BE2C (cell line): ENCODE measurements at regions not wholly inside any gene's neighbourhood (a gene's known extent, or its start where the extent isn't known, plus 50 kb on each side); places are given as distances from the start of the nearest gene placed in this dataset.

Experiments used
- DNase-seq: peaks from one replicate; pipeline ENCODE4 v3.0.0-alpha.2; 2020
- H3K27me3 ChIP-seq: fragments of 250-450 bp; sonication (Bioruptor Pico); 2 replicates; pipeline ENCODE4 v1.5.1; 2020; ENCODE audit warnings: mild to moderate bottlenecking
- H3K36me3 ChIP-seq: fragments of 250-450 bp; sonication (Bioruptor Pico); 2 replicates; pipeline ENCODE4 v1.5.1; 2020; ENCODE audit warnings: mild to moderate bottlenecking
- H3K4me1 ChIP-seq: fragments of 250-450 bp; sonication (Bioruptor Pico); 2 replicates; pipeline ENCODE4 v1.5.1; 2020
- H3K4me3 ChIP-seq: 2 replicates; pipeline ENCODE4 v1.5.1; 2011; ENCODE audit warnings: low read depth, low read length
- H3K9me3 ChIP-seq: fragments of 250-450 bp; sonication (Bioruptor Pico); 2 replicates; pipeline ENCODE4 v1.5.1; 2020
- TF ChIP-seq, protein P1 (sequence below): IDR thresholded peaks from 2 replicates; pipeline ENCODE4 v1.5.1; 2012; ENCODE audit warnings: mild to moderate bottlenecking, low read depth, low read length

DNA sequence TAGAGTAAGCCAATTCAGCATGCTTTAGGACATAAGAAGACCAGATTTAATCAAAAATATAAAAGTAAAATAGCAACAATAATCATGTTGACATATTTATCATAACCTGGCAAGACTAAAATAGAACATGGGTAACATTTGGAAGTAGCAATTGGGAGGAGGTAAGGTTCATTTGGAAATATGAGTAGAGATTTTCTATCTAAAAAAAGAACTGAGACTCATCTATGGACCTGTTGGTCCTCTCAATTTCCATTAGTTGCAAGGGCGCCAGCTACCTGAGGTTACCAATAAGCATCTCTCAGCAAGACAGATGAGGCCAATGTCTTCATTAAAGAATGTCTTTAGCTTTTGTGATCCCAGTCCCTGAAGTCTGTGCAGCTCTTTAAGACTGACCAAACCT, 196.0 kb downstream of the IRS1 start:
- Histone ChIP-seq H3K36me3 (no peaks in the 10 kb centered on the region), H3K27me3 (no peaks in the 10 kb centered on the region; the same call in 1 of the 2 replicates), H3K9me3 (no peaks in the 10 kb centered on the region), H3K4me3 (no peak overlapping the region), H3K4me1 (no peaks in the 10 kb centered on the region)
- TF ChIP-seq, protein P1, sequence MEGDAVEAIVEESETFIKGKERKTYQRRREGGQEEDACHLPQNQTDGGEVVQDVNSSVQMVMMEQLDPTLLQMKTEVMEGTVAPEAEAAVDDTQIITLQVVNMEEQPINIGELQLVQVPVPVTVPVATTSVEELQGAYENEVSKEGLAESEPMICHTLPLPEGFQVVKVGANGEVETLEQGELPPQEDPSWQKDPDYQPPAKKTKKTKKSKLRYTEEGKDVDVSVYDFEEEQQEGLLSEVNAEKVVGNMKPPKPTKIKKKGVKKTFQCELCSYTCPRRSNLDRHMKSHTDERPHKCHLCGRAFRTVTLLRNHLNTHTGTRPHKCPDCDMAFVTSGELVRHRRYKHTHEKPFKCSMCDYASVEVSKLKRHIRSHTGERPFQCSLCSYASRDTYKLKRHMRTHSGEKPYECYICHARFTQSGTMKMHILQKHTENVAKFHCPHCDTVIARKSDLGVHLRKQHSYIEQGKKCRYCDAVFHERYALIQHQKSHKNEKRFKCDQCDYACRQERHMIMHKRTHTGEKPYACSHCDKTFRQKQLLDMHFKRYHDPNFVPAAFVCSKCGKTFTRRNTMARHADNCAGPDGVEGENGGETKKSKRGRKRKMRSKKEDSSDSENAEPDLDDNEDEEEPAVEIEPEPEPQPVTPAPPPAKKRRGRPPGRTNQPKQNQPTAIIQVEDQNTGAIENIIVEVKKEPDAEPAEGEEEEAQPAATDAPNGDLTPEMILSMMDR: no peak
- no peak for DNase-seq

DNA sequence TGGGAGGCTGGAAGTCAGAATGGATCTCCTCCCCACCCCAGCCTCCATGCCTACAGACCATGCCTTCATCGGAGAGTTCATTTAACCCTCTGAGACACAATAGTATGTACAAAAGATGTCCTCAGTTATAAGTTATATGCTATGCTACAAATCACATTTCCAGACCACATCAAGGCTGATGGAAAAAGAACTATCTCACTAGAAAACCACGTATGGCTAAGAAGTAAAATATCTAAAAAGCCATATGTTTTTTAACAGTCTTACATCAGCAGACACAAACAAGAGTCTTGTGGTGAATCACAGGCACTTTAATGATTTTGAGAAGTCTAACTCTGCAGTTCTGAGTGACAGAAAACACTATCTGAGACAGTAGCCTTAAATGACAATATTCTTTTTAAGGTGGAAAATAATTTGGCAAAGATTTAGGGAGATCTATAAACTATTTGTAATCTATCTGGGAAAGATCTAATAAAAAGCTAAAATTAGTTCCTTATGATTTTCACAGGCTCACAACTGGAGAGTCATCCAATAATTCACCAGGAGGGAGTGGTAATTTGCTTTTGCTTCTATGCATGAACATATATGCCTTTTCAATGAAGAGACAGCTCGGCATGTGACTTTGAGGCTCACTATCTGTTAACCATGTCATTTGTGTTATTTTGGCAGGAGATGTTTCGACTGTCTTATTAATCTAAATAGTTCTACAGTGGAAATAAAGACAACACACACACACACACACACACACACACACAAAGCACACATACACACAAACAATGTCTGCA, 197.5 kb downstream of the IRS1 start:
- no peaks in the 10 kb centered on the region for H3K9me3 ChIP-seq
- TF ChIP-seq, protein P1: no peak
- H3K36me3 ChIP-seq: no peaks in the 10 kb centered on the region
- no peak overlapping the region for H3K4me3 ChIP-seq
- DNase-seq: no peak
- no peaks in the 10 kb centered on the region for H3K27me3 ChIP-seq
- H3K4me1 ChIP-seq: no peaks in the 10 kb centered on the region

DNA sequence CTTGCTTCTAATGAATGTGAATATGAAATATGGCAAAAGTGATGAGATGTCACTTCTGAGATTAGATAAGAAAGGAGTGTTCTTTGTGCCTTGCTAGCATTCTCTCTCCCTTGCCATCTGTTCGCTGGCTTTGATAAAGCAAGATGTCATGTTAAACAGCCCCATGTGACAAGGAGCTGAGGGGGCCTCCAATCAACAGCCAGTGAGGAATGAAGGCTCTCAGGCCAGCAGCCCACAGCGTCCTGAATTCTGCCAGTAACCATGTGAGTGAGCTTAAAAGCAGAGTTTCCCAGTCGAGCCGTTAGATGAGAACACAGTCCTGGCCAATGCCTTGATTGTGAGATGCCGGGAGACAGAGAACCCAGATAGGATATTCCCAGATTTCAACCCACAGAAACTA, 198.8 kb downstream of the IRS1 start:
- no peak overlapping the region for H3K4me3 ChIP-seq
- no peaks in the 10 kb centered on the region for H3K36me3 ChIP-seq
- H3K27me3 ChIP-seq: no peaks in the 10 kb centered on the region
- no peaks in the 10 kb centered on the region for H3K4me1 ChIP-seq
- DNase-seq: no peak
- TF ChIP-seq, protein P1: no peak
- no peaks in the 10 kb centered on the region for H3K9me3 ChIP-seq

DNA sequence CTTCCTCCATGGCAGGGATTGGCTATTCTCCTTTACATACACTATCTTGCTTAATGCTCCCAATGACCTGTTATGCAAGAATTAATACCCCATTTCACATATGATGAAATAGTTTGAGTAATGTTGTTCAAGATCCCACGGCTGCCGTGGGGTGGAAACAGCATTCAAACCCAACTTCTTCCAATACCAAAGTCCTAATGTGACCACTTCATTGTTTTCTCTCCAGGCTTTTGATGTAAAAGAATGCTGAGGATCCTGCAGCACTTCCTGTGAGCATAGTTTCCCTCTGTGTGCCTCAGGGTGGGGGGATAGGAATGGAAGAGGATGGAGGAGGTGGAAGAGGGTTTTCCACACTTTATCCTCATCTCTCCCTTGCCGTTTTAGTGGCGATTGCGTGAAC, 199.4 kb downstream of the IRS1 start:
- Histone ChIP-seq H3K4me3 (no peak overlapping the region), H3K27me3 (no peaks in the 10 kb centered on the region), H3K9me3 (no peaks in the 10 kb centered on the region), H3K4me1 (no peaks in the 10 kb centered on the region), H3K36me3 (no peaks in the 10 kb centered on the region)
- TF ChIP-seq, protein P1: no peak
- no peak for DNase-seq

DNA sequence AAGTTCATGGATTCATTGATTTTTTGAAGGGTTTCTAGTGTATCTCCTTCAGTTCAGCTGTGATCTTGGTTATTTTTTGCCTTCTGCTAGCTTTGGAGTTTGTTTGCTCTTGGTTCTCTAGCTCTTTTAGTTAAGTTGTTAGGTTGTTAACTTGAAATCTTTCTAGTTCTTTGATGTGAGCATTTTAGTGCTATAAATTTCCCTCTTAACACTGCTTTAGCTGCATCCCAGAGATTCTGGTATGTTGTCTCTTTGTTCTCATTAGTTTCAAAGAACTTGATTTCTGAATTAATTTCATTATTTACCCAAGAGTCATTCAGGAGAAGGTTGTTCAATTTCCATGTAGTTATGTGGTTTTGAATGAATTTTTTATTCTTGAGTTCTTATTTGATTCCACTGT, 210.6 kb downstream of the IRS1 start:
- H3K36me3 ChIP-seq: no peaks in the 10 kb centered on the region
- no peak overlapping the region for H3K4me3 ChIP-seq
- H3K27me3 ChIP-seq: no peaks in the 10 kb centered on the region
- H3K9me3 ChIP-seq: no peaks in the 10 kb centered on the region
- no peak for DNase-seq
- TF ChIP-seq, protein P1: no peak
- no peaks in the 10 kb centered on the region for H3K4me1 ChIP-seq

DNA sequence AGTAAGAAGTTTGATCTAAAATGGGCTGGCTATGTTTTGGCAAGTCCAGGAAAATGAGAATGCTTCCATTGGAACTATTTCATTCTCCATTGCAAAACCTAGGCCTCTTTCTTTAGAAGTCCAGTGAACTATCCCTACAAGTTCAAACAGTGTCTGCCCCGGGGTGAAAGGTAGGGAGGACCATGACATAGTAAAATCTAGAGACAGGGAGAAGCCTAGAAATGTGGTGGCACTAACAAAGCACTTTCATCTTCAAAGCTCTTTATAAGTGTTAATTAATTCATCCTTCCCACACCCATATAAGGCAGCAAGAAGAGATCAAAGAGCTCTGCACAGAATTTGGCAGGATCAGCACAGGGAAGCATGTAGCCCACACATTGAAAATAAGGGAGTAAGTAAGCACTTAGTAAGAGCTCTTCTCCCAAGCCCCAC, 214.5 kb downstream of the IRS1 start:
- H3K4me3 ChIP-seq: no peak overlapping the region
- H3K4me1 ChIP-seq: no peaks in the 10 kb centered on the region
- TF ChIP-seq, protein P1: no peak
- no peaks in the 10 kb centered on the region for H3K36me3 ChIP-seq
- H3K9me3 ChIP-seq: no peaks in the 10 kb centered on the region
- peaks cover 8% of the 10 kb centered on the region; the same call in 1 of the 2 replicates for H3K27me3 ChIP-seq
- no peak for DNase-seq
